HepG2 (cell line): ENCODE measurements at regions not wholly inside any gene's neighbourhood (a gene's known extent, or its start where the extent isn't known, plus 50 kb on each side); places are given as distances from the start of the nearest gene placed in this dataset.

Source experiments
- ARID5B ChIP-seq: IDR thresholded peaks from 2 replicates; pipeline ENCODE4 v1.4.0; 2020; ENCODE audit warnings: mild to moderate bottlenecking, missing genetic modification reagents
- FOXJ3 ChIP-seq: sonication (generic); formaldehyde crosslinking; IDR thresholded peaks from 2 replicates; pipeline ENCODE4 v1.4.0; 2020; ENCODE audit warnings: missing genetic modification reagents, mild to moderate bottlenecking, borderline replicate concordance
- FOXO1 ChIP-seq: sonication (generic); formaldehyde crosslinking; IDR thresholded peaks from 2 replicates; pipeline ENCODE4 v1.4.0; 2020; ENCODE audit warnings: missing genetic modification reagents
- HDAC1 ChIP-seq: sonication (generic); formaldehyde crosslinking; IDR thresholded peaks from 2 replicates; pipeline ENCODE4 v1.5.1; 2020; ENCODE audit warnings: mild to moderate bottlenecking, missing genetic modification reagents
- HDAC2 ChIP-seq: sonication (generic); formaldehyde crosslinking; IDR thresholded peaks from 2 replicates; pipeline ENCODE4 v1.4.0; 2020; ENCODE audit warnings: missing genetic modification reagents
- HMG20A ChIP-seq: IDR thresholded peaks from 2 replicates; pipeline ENCODE4 v1.6.1; 2016; ENCODE audit warnings: borderline replicate concordance
- IRF2 ChIP-seq: IDR thresholded peaks from 2 replicates; pipeline ENCODE4 v1.6.1; 2018; ENCODE audit warnings: missing genetic modification reagents, missing compliant biosample characterization
- KDM4B ChIP-seq: sonication (generic); formaldehyde crosslinking; IDR thresholded peaks from 2 replicates; pipeline ENCODE4 v1.4.0; 2020; ENCODE audit warnings: missing genetic modification reagents
- MED1 ChIP-seq: sonication (generic); formaldehyde crosslinking; IDR thresholded peaks from 2 replicates; pipeline ENCODE4 v1.4.0; 2020; ENCODE audit warnings: missing genetic modification reagents
- SMARCC2 ChIP-seq: fragments of 450-650 bp; IDR thresholded peaks from 2 replicates; pipeline ENCODE4 v1.6.1; 2017; ENCODE audit warnings: antibody characterized with exemption, mild to moderate bottlenecking
- STAG1 ChIP-seq: sonication (generic); formaldehyde crosslinking; IDR thresholded peaks from 2 replicates; pipeline ENCODE4 v1.4.0; 2020; ENCODE audit warnings: missing genetic modification reagents
- STAT5B ChIP-seq: sonication (generic); formaldehyde crosslinking; IDR thresholded peaks from 2 replicates; pipeline ENCODE4 v1.4.0; 2020; ENCODE audit warnings: missing genetic modification reagents
- TARDBP ChIP-seq: sonication (generic); formaldehyde crosslinking; IDR thresholded peaks from 2 replicates; pipeline ENCODE4 v1.8.0; 2022; ENCODE audit warnings: mild to moderate bottlenecking, missing genetic modification reagents
- TEF ChIP-seq: sonication (generic); formaldehyde crosslinking; IDR thresholded peaks from 2 replicates; pipeline ENCODE4 v1.5.0; 2020; ENCODE audit warnings: missing genetic modification reagents
- ZBTB3 ChIP-seq: sonication (generic); formaldehyde crosslinking; IDR thresholded peaks from 2 replicates; pipeline ENCODE4 v1.4.0; 2020; ENCODE audit warnings: low read depth, mild to moderate bottlenecking, moderate library complexity, missing genetic modification reagents, borderline replicate concordance
- ZNF234 ChIP-seq: sonication (generic); formaldehyde crosslinking; conservative IDR thresholded peaks from 2 replicates; pipeline ENCODE4 v1.5.1; 2020; ENCODE audit warnings: mild to moderate bottlenecking, missing genetic modification reagents
- ZNF510 ChIP-seq: sonication (generic); formaldehyde crosslinking; IDR thresholded peaks from 2 replicates; pipeline ENCODE4 v1.4.0; 2020; ENCODE audit warnings: low read depth, mild to moderate bottlenecking, missing genetic modification reagents
- ZNF557 ChIP-seq: sonication (generic); formaldehyde crosslinking; IDR thresholded peaks from 2 replicates; pipeline ENCODE4 v1.4.0; 2020; ENCODE audit warnings: missing genetic modification reagents
- ZNF775 ChIP-seq: sonication (generic); formaldehyde crosslinking; IDR thresholded peaks from 2 replicates; pipeline ENCODE4 v1.4.0; 2020; ENCODE audit warnings: missing genetic modification reagents, mild to moderate bottlenecking, moderate library complexity, borderline replicate concordance

- TF ChIP-seq ZBTB3 = peak; percentile 68; the same call in 1 of the 2 replicates
- TF ChIP-seq STAG1 (CRISPR knock-in tag) = peak; percentile 5; the same call in 1 of the 2 replicates
- peak; percentile 73; the same call in 1 of the 2 replicates for TF ChIP-seq TARDBP (CRISPR knock-in tag)
- peak; percentile 80 for TF ChIP-seq FOXO1 (CRISPR knock-in tag)
- TF ChIP-seq FOXJ3 (CRISPR knock-in tag) = no peak
- TF ChIP-seq KDM4B (CRISPR knock-in tag) = 0 out of 2 replicates have a peak, but pooled peaks have one; percentile 55
- TF ChIP-seq IRF2 (CRISPR knock-in tag) = peak; percentile 40
- peak; percentile 70; the same call in 1 of the 2 replicates for TF ChIP-seq HMG20A (CRISPR knock-in tag)
- peak; percentile 62 for TF ChIP-seq HDAC2 (CRISPR knock-in tag)
- TF ChIP-seq ZNF775 (CRISPR knock-in tag) = peak; percentile 48; the same call in 1 of the 2 replicates
- TF ChIP-seq ZNF234 (CRISPR knock-in tag) = 0 out of 2 replicates have a peak, but pooled peaks have one; percentile 50
- 0 out of 2 replicates have a peak, but pooled peaks have one; percentile 26 for TF ChIP-seq ZNF557 (CRISPR knock-in tag)
- peak; percentile 87; the same call in 1 of the 2 replicates for TF ChIP-seq ZNF510 (CRISPR knock-in tag)
- peak; percentile 56; the same call in 1 of the 2 replicates for TF ChIP-seq HDAC1 (CRISPR knock-in tag)
- no peak for TF ChIP-seq SMARCC2
- TF ChIP-seq TEF (CRISPR knock-in tag) = no peak
- TF ChIP-seq MED1 (CRISPR knock-in tag) = peak; percentile 79
- TF ChIP-seq STAT5B = no peak
- peak; percentile 87 for TF ChIP-seq ARID5B (CRISPR knock-in tag)
- TF ChIP-seq, all 625 proteins: peak for 177
These were observed 77.3 kb upstream of the ATF7IP2 start (continued) for GRCh38 chr16:10308305-10309193.
